HG03196 (cell line): ENCODE measurements at regions not wholly inside any gene's neighbourhood (a gene's known extent, or its start where the extent isn't known, plus 50 kb on each side); places are given as distances from the start of the nearest gene placed in this dataset.
"Not testable (repeated sequence)": the region's sequence is repeated elsewhere in the genome, so short reads cannot be mapped to it uniquely, and the experiment has no call there.

ENCODE experiments used
- ATAC-seq: cut with Tn5 transposase; IDR thresholded peaks from one replicate; pipeline ENCODE4 v1.9.1; 2021; ENCODE audit not compliant: unreplicated experiment

- ATAC-seq = not testable (repeated sequence)
These were observed 343.4 kb downstream of the SOX9 start for GRCh38 chr17:72464221-72464620.

- peak; percentile 47 for ATAC-seq
These were observed 344.6 kb downstream of the SOX9 start for GRCh38 chr17:72465191-72466024.

DNA sequence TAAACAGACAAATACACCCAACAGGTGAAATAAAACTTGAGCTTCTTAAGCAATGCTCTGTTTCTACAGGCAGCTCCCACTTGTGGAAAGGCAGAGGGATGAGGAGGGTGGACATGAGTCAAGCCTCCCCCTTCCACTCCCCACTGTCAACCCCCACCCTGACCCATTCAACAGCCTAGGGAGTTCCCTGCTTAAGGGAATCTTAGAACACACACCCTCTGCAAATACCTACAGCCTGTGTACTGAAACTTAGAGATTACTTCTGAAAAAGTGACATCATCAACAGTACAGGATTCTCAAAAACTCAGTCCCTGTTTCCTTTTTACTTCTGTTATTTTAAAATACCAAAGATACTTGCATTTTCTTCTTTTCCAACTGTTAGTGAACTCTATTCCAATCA, 345.4 kb downstream of the SOX9 start:
- ATAC-seq = peak; percentile 50

DNA sequence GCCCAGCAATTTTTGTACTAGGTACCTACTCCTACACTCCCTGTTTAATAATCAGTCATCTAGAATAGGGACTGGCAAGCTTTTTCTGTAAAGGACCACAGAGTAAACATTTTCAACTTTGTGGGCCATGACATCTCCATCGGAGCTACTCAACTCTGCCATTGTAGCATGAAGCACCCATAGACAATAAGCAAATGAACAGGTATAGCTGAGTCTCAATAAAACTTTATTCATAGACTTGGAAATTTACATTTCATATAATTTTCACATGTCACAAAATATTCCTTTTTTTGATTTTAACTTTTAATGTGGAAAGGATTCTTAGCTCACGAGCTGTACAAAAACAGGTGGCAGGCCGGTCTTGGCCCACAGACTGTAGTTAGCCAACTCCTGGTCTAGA, 345.8 kb downstream of the SOX9 start:
- peak; percentile 5 for ATAC-seq

- ATAC-seq = no peak
These were observed 347.2 kb downstream of the SOX9 start for GRCh38 chr17:72467841-72468653.

DNA sequence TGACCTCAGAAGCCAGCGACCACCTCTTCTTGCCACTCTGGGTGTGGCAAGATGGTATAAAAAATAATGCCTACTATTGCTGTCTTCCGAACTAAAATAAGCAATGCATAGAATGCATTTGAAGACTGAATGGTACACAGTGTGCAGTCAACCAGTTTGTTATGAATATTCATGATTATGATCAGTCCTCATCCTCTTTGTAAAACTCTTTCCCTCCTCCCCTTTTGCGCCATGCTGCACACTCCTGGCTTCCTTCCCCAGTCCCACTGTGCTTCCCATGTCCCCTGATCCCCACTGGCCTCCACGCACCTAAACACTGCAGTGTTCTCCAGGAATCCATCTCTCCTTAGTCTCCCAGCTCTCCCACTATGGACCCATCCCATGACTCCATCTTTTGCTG, 348.0 kb downstream of the SOX9 start:
- no peak for ATAC-seq

DNA sequence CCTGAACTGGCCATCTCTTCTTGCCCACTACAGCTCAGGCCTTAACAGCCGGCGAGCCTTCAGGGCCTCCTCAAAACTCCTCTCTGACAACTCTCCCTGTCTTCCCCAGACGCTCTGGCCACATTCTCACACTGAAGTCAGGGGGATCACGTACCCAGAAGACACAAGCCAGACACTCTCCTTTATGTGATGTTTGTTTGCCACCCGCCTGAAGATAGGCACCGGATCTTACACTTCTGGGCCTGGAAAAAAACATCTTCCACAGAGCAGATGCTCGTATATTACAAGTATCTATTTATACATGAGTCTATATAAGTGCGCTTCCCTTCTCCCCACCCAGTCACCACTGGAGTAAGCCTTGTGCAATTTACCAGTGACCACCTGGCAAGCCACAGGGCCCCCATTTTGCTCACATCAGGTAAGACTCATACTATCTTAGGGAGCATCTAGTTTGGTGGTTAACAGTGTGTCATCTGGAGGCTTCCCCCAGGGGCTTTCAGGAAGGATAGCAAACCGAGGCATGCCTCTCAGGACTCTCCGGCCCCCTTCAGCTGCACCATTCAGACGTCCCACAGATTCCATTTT, 349.4 kb downstream of the SOX9 start:
- no peak for ATAC-seq

DNA sequence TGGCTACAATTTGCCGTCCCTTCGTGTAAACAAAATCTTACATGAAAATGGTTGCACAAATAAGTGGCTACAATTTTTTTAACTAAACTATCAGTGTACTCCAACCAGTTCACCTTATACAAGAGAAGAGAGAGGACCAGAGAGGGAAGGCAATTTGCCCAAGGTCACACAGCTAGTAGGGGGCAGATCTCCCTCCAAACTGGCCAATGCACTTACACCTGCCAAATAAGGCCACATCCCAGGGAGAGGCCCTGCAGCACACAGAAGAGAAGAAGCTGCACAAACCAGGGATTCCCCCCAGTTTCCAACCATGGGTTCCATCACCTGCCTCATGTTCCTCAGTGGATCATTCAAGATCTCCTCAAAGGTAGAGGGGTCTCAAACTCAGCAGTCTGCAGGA, 349.9 kb downstream of the SOX9 start:
- ATAC-seq = no peak

- ATAC-seq = no peak
These were observed 350.5 kb downstream of the SOX9 start for GRCh38 chr17:72471296-72471695.

- ATAC-seq = no peak
These were observed 351.3 kb downstream of the SOX9 start for GRCh38 chr17:72472106-72472505.

DNA sequence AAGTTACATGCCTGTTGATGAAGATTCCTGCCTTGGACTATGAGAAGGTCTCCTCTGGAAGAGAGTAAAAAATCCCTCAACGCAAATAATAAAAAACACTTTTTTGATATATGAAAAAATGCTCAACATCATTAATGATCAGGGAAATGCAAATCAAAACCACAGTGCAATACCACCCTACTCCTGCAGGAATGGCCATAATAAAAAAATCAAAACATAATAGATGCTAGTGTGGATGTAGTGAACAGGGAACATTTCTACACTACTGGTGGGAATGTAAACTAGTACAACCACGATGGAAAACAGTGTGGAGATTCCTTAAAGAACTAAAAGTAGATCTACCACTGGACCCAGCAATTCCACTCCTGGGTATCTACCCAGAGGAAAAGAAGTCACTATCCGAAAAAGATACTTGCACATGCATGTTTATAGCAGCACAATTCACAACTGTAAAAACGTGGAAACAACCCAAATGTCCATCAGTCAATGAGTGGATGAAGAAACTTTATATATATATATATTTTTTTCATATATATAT, 352.1 kb downstream of the SOX9 start:
- ATAC-seq = not testable (repeated sequence)

DNA sequence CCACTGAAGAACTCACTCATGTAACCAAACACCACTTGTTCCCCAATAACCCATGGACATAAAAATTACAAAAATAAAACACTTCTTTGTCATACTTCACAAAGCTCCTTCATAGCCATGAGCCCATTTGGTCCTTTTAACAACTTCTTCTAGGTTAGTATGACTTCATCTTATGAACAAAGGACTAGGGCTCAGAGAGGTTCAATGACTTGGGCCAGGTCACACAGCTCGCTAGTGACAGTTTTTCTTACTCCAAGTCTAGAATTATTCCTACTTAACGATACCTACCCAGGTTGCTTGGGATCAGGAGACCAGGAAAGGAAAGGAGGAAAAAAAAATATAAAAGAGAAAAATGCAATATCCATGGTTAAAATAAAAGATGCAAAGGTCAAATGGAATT, 353.4 kb downstream of the SOX9 start:
- ATAC-seq = no peak

DNA sequence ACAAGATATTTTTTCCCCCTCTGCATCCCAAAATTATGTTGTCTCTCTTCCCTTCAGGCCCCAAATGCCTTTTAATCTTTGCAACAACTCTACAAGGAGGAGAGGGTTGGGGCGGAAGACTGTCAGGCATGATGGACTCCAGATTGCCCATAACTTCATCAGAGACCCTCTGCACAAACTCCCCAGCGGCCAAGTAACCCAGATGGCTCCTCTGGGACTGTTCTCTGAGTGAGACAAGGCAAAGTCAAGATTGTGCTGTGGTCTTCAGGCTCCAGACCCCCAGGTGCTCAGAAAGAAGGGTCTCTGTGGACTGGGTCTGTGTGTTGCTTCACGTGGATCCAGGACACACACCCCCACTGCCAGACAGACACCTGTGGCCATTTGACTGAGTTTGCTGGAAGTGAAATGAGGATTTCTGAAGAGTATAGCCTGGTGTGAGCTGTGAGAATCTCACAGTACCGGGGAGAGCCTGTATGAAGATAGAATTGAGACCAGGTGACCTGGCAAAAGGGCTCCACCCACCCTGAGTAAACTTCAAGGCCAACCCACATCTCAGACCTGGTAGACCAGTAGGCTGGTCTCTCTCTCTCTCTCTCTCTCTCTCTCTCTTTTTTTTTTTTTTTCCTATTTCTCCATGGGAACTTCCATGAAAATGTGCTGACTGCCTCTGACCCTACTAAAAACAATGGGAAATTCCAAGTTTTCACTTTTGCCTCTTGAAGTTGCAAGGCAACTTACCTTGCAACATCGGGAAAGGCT, 354.1 kb downstream of the SOX9 start:
- ATAC-seq = no peak

DNA sequence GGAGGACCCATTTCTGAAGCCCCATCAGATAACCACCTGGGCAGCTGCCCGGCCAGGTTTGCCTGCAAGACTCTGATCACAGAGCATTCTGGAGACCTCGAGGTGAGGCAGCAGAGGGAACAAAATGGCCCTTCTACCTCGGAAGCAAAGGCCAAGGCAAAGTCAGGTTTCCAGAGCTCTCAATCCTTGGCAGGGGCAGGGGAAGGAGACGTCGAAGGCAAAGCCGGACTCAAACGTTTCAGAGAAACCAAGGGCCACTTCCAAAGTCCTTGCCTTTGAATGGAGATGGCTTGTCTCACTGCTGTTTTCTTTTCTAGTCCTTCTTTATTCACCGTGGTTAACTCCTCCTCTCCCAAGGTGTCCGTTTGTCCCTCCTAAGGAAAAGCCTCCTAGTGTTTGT, 355.3 kb downstream of the SOX9 start:
- ATAC-seq = no peak

DNA sequence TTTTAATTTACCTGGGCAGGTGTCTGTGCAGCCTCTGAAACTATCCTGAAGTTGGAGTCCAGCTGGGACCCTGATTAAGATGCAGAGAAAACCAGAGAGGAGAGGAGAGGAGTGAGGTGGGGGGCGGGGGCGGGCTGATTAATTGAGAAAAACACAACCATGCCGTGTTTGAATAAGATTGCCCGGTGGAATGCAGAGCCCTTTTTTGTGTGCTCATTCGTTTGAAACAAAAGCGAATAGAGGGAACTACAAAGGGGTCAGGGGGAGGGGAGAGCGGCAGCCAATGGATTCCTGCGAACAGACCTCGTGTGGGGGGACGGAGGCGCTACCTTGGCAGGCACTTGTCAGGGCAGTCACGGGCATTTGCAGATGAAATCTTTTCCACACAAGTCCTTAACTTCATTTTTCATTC, 355.8 kb downstream of the SOX9 start:
- ATAC-seq = no peak

GRCh38 chr17:72477491-72477890, 356.7 kb downstream of the SOX9 start:
- no peak for ATAC-seq

DNA sequence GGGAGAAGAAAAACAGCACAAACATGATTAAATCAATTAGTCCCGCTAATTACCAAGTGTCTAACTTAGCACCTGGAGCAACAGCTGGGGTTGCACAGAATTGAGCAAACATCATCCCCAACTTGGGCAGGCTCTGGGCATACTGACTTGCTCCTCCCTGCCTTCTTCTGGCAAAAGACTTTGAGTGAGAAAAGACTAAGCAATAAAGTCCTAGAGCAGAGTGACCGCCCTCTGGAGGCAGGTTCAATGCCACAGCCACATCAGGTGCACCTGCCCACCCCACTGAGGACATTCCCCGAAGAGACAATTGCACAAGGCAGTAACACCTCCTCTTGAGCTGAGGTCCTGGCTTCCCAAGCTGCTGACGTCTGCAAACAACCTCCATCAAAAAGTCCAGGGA, 358.3 kb downstream of the SOX9 start:
- no peak for ATAC-seq

GRCh38 chr17:72481572-72481971, 360.8 kb downstream of the SOX9 start:
- ATAC-seq = no peak

- ATAC-seq = no peak
These were observed 364.8 kb downstream of the SOX9 start for GRCh38 chr17:72485596-72485995.

DNA sequence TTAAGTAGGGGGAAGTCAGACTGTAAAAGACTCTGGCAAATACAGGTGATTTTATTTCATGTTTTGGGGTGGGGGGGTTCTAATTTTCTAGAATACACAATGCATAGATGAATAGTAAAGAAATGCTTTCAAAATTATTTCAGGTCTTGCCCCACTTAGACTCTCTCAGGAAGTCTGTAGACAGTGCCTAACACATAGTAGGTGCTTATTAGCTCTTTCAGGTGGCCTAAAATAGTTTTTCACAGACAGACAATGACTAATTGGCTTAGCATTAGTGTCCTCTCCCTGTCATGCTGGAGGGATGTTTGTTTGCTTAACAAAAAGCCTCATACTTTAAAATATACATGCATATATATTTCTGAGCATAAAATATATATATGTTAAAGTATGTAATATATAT, 366.0 kb downstream of the SOX9 start:
- ATAC-seq = no peak
